HEK293 (cell line): ENCODE measurements at regions not wholly inside any gene's neighbourhood (a gene's known extent, or its start where the extent isn't known, plus 50 kb on each side); places are given as distances from the start of the nearest gene placed in this dataset.

Source experiments
- CTCF ChIA-PET: fragments of 350-600 bp; formaldehyde crosslinking; extraction: SDS; loops from one replicate; lab custom pipeline; 2021; ENCODE audit warnings: antibody characterized with exemption; lab: Yijun Ruan, JAX
- POLR2A ChIA-PET: fragments of 300-600 bp; formaldehyde crosslinking; extraction: SDS; loops from one replicate; lab custom pipeline; 2020; ENCODE audit warnings: antibody characterized with exemption, inconsistent platforms; lab: Yijun Ruan, JAX
- H3K27ac ChIP-seq: fragments of 200-500 bp; sonication (Bioruptor generic); 2 replicates; pipeline ENCODE4 v1.5.1; 2014; ENCODE audit warnings: low read depth, low read length, control low read depth, inconsistent platforms; ENCODE audit errors: extremely low read depth
- H3K36me3 ChIP-seq, 2 experiments: fragments of 200-500 bp in 1 of 2; sonication (Bioruptor generic) in 1 of 2; 1 replicate in 1 of 2; 2 replicates in 1 of 2; pipeline ENCODE4 v1.5.1; 2014 to 2017; ENCODE audit warnings: inconsistent platforms in 2 of 2, low read length in 2 of 2; ENCODE audit not compliant: control insufficient read depth in 2 of 2, insufficient read depth in 1 of 2
- H3K4me1 ChIP-seq: fragments of 200-500 bp; sonication (Bioruptor generic); 2 replicates; pipeline ENCODE4 v1.5.1; 2014; ENCODE audit warnings: mild to moderate bottlenecking, low read length, inconsistent platforms; ENCODE audit not compliant: control insufficient read depth, insufficient read depth
- H3K4me3 ChIP-seq: 2 replicates; pipeline ENCODE4 v1.5.1; 2011; ENCODE audit warnings: low read depth, mild to moderate bottlenecking, control low read depth, low read length, moderate library complexity
- H3K9me3 ChIP-seq: fragments of 200-500 bp; sonication (Bioruptor generic); 2 replicates; pipeline ENCODE4 v1.5.1; 2014; ENCODE audit warnings: low read depth, low read length, inconsistent platforms; ENCODE audit not compliant: control insufficient read depth, insufficient read depth
- GLI2 ChIP-seq: fragments of 450-650 bp; formaldehyde crosslinking; IDR thresholded peaks from 2 replicates; pipeline ENCODE4; 2017; ENCODE audit warnings: missing biosample characterization, missing genetic modification characterization, low read depth, borderline replicate concordance
- PRDM2 ChIP-seq: fragments of 450-650 bp; formaldehyde crosslinking; IDR thresholded peaks from 2 replicates; pipeline ENCODE4 v1.5.1; 2016; ENCODE audit warnings: missing biosample characterization, missing genetic modification characterization, borderline replicate concordance
- PRDM6 ChIP-seq: fragments of 450-650 bp; formaldehyde crosslinking; IDR thresholded peaks from 2 replicates; pipeline ENCODE4 v1.5.1; 2017; ENCODE audit warnings: missing biosample characterization, missing genetic modification characterization
- WT1 ChIP-seq: fragments of 450-650 bp; formaldehyde crosslinking; IDR thresholded peaks from 2 replicates; pipeline ENCODE4 v1.5.1; 2016; ENCODE audit warnings: missing biosample characterization, missing genetic modification characterization
- ZBTB17 ChIP-seq: fragments of 450-650 bp; formaldehyde crosslinking; IDR thresholded peaks from 2 replicates; pipeline ENCODE4 v1.5.1; 2016; ENCODE audit warnings: missing biosample characterization, missing genetic modification characterization
- ZBTB7A ChIP-seq: fragments of 450-650 bp; formaldehyde crosslinking; IDR thresholded peaks from 2 replicates; pipeline ENCODE4 v1.5.1; 2016; ENCODE audit warnings: low read depth, missing biosample characterization, missing genetic modification characterization
- ZFP69B ChIP-seq: fragments of 450-650 bp; formaldehyde crosslinking; IDR thresholded peaks from 2 replicates; pipeline ENCODE4 v1.5.1; 2016; ENCODE audit warnings: missing biosample characterization, missing genetic modification characterization
- ZNF146 ChIP-seq: fragments of 450-650 bp; formaldehyde crosslinking; IDR thresholded peaks from 2 replicates; pipeline ENCODE4 v1.5.1; 2016; ENCODE audit warnings: missing biosample characterization, missing genetic modification characterization
- ZNF266 ChIP-seq: fragments of 450-650 bp; formaldehyde crosslinking; IDR thresholded peaks from 2 replicates; pipeline ENCODE4 v1.5.1; 2016; ENCODE audit warnings: missing biosample characterization, missing genetic modification characterization, low read depth
- ZNF311 ChIP-seq: fragments of 450-650 bp; formaldehyde crosslinking; IDR thresholded peaks from 2 replicates; pipeline ENCODE4 v1.5.1; 2017; ENCODE audit warnings: missing biosample characterization, missing genetic modification characterization, borderline replicate concordance
- ZNF335 ChIP-seq: fragments of 450-650 bp; formaldehyde crosslinking; conservative IDR thresholded peaks from 2 replicates; pipeline ENCODE4 v1.5.1; 2016; ENCODE audit warnings: missing biosample characterization, missing genetic modification characterization
- ZNF350 ChIP-seq: fragments of 450-650 bp; formaldehyde crosslinking; IDR thresholded peaks from 2 replicates; pipeline ENCODE4 v1.5.0; 2017; ENCODE audit warnings: missing biosample characterization, mild to moderate bottlenecking, missing genetic modification characterization
- ZNF37A ChIP-seq: fragments of 450-650 bp; IDR thresholded peaks from 2 replicates; pipeline ENCODE4 v1.5.1; 2018; ENCODE audit warnings: missing biosample characterization, missing genetic modification characterization
- ZNF521 ChIP-seq: fragments of 450-650 bp; formaldehyde crosslinking; IDR thresholded peaks from 2 replicates; pipeline ENCODE4 v1.5.1; 2017; ENCODE audit warnings: missing biosample characterization, mild to moderate bottlenecking, missing genetic modification characterization
- ZNF645 ChIP-seq: fragments of 450-650 bp; formaldehyde crosslinking; IDR thresholded peaks from 2 replicates; pipeline ENCODE4; 2016; ENCODE audit warnings: missing biosample characterization, missing genetic modification characterization
- ZNF664 ChIP-seq: fragments of 450-650 bp; formaldehyde crosslinking; IDR thresholded peaks from 2 replicates; pipeline ENCODE4 v1.5.1; 2016; ENCODE audit warnings: missing biosample characterization, missing genetic modification characterization
- ZNF843 ChIP-seq: fragments of 450-650 bp; formaldehyde crosslinking; IDR thresholded peaks from 2 replicates; pipeline ENCODE4 v1.5.1; 2016; ENCODE audit warnings: missing biosample characterization, missing genetic modification characterization
- TF ChIP-seq, protein P1 (sequence below): fragments of 450-650 bp; formaldehyde crosslinking; IDR thresholded peaks from 2 replicates; pipeline ENCODE4 v1.5.1; 2016; ENCODE audit warnings: missing biosample characterization, missing genetic modification characterization
- TF ChIP-seq, protein P2 (sequence below): fragments of 450-650 bp; formaldehyde crosslinking; IDR thresholded peaks from 2 replicates; pipeline ENCODE4 v1.5.1; 2017; ENCODE audit warnings: missing biosample characterization, missing genetic modification characterization
- TF ChIP-seq, protein P3 (sequence below): fragments of 450-650 bp; formaldehyde crosslinking; IDR thresholded peaks from 2 replicates; pipeline ENCODE4 v1.5.1; 2016; ENCODE audit warnings: missing biosample characterization, missing genetic modification characterization

- no peaks in the 10 kb centered on the region for H3K36me3 ChIP-seq
- H3K4me1 ChIP-seq: no peaks in the 10 kb centered on the region
- TF ChIP-seq WT1 (tag by site-specific recombination) (no peak), ZNF350 (tag by site-specific recombination) (no peak), ZFP69B (tag by site-specific recombination) (no peak), ZBTB17 (tag by site-specific recombination) (no peak), ZNF664 (tag by site-specific recombination) (no peak), ZNF335 (tag by site-specific recombination) (no peak), GLI2 (tag by site-specific recombination) (no peak), ZNF311 (tag by site-specific recombination) (no peak), PRDM6 (tag by site-specific recombination) (no peak), ZNF521 (tag by site-specific recombination) (no peak)
- TF ChIP-seq, protein P1, sequence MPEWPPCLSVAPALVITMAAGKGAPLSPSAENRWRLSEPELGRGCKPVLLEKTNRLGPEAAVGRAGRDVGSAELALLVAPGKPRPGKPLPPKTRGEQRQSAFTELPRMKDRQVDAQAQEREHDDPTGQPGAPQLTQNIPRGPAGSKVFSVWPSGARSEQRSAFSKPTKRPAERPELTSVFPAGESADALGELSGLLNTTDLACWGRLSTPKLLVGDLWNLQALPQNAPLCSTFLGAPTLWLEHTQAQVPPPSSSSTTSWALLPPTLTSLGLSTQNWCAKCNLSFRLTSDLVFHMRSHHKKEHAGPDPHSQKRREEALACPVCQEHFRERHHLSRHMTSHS (tag by site-specific recombination): no peak
- TF ChIP-seq, protein P2, sequence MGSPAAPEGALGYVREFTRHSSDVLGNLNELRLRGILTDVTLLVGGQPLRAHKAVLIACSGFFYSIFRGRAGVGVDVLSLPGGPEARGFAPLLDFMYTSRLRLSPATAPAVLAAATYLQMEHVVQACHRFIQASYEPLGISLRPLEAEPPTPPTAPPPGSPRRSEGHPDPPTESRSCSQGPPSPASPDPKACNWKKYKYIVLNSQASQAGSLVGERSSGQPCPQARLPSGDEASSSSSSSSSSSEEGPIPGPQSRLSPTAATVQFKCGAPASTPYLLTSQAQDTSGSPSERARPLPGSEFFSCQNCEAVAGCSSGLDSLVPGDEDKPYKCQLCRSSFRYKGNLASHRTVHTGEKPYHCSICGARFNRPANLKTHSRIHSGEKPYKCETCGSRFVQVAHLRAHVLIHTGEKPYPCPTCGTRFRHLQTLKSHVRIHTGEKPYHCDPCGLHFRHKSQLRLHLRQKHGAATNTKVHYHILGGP (tag by site-specific recombination): no peak
- TF ChIP-seq, all 188 proteins: peak for 0
- Histone ChIP-seq H3K4me3 (no peak overlapping the region), H3K27ac (no peak overlapping the region), H3K9me3 (no peaks in the 10 kb centered on the region)
- CTCF ChIA-PET: interaction anchor here (0.7 to 0.8 kb wide), 2 partner anchors 121 to 216 kb away, joined by 5 to 6 read pairs; no protein-coding TSS in a partner anchor
- POLR2A ChIA-PET: no interaction called here
Observed at GRCh38 chr9:109590966-109591365, 92.9 kb upstream of the PTPN3 start.

DNA sequence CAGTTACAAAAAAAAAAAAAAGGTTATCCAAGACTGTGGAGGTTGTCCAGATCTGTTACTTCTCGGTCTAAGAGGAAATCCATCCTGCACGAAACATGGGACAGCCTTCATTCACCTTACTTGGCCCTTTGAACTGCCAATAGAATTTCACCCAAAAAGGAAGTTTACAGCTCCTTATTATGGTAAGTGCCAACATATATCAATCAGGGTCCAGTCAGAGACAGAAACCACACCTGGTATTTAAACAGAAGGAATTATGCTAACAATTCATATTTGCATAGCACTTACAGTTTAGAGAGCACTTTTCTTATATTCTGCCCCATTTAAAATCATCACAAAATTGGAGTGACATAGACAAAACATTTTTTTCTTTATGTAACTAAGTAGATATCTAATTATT lies 93.6 kb upstream of the PTPN3 start:
- TF ChIP-seq ZNF645 (tag by site-specific recombination) (no peak), ZBTB7A (tag by site-specific recombination) (no peak), PRDM2 (no peak), ZNF266 (tag by site-specific recombination) (no peak), PRDM6 (tag by site-specific recombination) (no peak), ZNF843 (tag by site-specific recombination) (no peak), ZNF37A (no peak), ZNF146 (tag by site-specific recombination) (no peak)
- TF ChIP-seq, protein P3, sequence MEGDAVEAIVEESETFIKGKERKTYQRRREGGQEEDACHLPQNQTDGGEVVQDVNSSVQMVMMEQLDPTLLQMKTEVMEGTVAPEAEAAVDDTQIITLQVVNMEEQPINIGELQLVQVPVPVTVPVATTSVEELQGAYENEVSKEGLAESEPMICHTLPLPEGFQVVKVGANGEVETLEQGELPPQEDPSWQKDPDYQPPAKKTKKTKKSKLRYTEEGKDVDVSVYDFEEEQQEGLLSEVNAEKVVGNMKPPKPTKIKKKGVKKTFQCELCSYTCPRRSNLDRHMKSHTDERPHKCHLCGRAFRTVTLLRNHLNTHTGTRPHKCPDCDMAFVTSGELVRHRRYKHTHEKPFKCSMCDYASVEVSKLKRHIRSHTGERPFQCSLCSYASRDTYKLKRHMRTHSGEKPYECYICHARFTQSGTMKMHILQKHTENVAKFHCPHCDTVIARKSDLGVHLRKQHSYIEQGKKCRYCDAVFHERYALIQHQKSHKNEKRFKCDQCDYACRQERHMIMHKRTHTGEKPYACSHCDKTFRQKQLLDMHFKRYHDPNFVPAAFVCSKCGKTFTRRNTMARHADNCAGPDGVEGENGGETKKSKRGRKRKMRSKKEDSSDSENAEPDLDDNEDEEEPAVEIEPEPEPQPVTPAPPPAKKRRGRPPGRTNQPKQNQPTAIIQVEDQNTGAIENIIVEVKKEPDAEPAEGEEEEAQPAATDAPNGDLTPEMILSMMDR (tag by site-specific recombination): no peak
- Histone ChIP-seq H3K36me3 (no peaks in the 10 kb centered on the region), H3K4me3 (no peak overlapping the region), H3K4me1 (no peaks in the 10 kb centered on the region), H3K9me3 (no peaks in the 10 kb centered on the region), H3K27ac (no peak overlapping the region)
- ChIA-PET CTCF (interaction anchor here (0.7 kb wide), 1 partner anchor 215 kb away, joined by 6 read pairs; no protein-coding TSS in a partner anchor), POLR2A (no interaction called here)
